Activated naive CD8-positive, alpha-beta T cell treated with anti-CD3 and anti-CD28 coated beads, Interleukin-2, amount 50 U/mL, for 24 hours (primary cell): ENCODE measurements at regions not wholly inside any gene's neighbourhood (a gene's known extent, or its start where the extent isn't known, plus 50 kb on each side); places are given as distances from the start of the nearest gene placed in this dataset.

Experiments used
- ATAC-seq: fragments of 150-1000 bp; cut with Tn5 transposase; one replicate; pipeline ENCODE4 v1.10.0; 2021
- DNase-seq: peaks from one replicate; pipeline ENCODE4 v3.0.0; 2021
- H3K27ac Mint-ChIP-seq: one replicate; pipeline ENCODE4 v1.8.0; 2021; ENCODE audit warnings: mild to moderate bottlenecking, mixed read lengths
- H3K27me3 Mint-ChIP-seq: one replicate; pipeline ENCODE4 v1.8.0; 2021; ENCODE audit warnings: mixed read lengths
- H3K36me3 Mint-ChIP-seq: one replicate; pipeline ENCODE4 v1.8.0; 2021; ENCODE audit warnings: low read depth, mixed read lengths
- H3K4me1 Mint-ChIP-seq: one replicate; pipeline ENCODE4 v1.8.0; 2021; ENCODE audit warnings: mixed read lengths
- H3K4me3 Mint-ChIP-seq: one replicate; pipeline ENCODE4 v1.8.0; 2021; ENCODE audit warnings: mild to moderate bottlenecking, moderate library complexity, mixed read lengths
- H3K9me3 Mint-ChIP-seq: one replicate; pipeline ENCODE4 v1.8.0; 2021; ENCODE audit warnings: mixed read lengths

DNA sequence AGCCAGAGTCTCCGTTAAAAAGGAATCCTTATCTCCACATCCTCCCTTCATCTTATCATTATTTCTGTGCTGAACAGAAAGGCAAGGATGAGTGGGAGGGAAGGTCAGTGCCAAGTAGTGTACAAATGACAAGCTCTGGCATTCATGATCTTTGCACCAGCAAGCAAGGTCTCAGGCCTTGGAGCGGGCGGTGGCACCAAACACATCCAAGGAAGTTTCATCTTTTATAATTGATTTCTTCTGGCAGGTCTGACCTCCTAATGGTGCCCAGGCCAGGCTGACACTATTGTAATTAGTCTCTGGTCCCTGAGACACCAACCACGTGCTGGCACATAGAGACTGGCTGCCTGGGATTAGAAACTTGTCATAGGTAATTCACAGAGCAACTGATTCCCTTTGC lies 336.6 kb downstream of the EN1 start:
- Mint-ChIP-seq H3K4me3 (no peak overlapping the region), H3K4me1 (no peaks in the 10 kb centered on the region), H3K27me3 (peaks cover 6% of the 10 kb centered on the region), H3K27ac (no peak overlapping the region), H3K9me3 (peaks cover 9% of the 10 kb centered on the region), H3K36me3 (no peaks in the 10 kb centered on the region)
- DNase-seq, result no peak
- no peak for ATAC-seq

DNA sequence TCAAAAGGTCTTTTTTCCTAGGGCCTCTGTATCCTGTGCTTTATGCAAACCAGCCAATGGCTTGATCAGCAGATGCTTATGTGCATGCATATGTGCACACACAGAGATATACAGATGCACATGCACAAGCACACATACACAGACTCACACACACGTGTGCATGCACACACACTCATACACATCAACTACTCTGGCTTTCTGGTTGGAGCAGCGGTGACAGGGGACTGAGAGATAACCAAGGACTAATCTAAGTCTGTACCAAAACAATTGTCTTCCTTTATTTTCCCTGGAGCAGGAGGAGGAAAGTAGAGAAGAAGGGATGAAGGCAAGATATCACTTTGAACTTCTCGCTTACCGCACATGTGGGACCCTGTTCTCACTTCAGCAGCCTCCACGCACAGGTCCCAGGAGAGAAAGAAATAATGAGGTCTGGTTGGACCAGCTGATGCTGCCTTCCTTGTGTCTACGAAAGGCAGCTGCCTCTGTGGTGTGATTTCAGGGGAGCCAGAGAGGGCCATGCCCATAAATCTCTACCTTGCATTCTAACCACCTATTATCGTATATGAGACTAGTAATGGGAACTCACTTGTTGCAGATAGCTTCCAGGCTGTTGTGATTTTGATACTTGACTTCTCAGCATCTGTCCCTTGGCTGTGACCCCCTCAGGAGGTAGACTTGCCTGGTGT lies 338.0 kb downstream of the EN1 start:
- Mint-ChIP-seq H3K27me3 (peaks cover 7% of the 10 kb centered on the region), H3K4me1 (no peaks in the 10 kb centered on the region), H3K9me3 (peaks cover 3% of the 10 kb centered on the region), H3K36me3 (no peaks in the 10 kb centered on the region), H3K4me3 (no peak overlapping the region), H3K27ac (no peak overlapping the region)
- ATAC-seq (no peak), DNase-seq (no peak)

DNA sequence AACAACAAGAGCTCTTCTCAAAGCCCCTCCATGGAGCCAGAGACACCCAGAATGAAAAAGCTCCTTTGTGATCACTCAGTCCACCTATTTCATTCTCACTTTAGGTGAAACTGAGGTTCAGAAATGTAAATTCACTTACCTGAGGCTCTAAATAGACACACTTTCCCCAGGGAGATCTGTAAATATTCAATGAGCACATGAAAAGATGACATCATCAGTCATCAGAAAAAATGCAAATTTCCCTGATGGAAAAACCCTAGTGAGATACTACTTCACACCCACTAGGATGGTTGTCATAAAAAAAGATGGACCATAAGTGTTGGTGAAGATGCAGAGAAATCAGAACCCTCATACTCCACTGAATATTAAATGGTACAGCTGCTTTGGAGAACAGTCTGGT lies 339.2 kb downstream of the EN1 start:
- DNase-seq (no peak), ATAC-seq (no peak)
- Mint-ChIP-seq H3K9me3 (no peaks in the 10 kb centered on the region), H3K4me1 (no peaks in the 10 kb centered on the region), H3K4me3 (no peak overlapping the region), H3K27ac (no peak overlapping the region), H3K36me3 (no peaks in the 10 kb centered on the region), H3K27me3 (peaks cover 5% of the 10 kb centered on the region)

DNA sequence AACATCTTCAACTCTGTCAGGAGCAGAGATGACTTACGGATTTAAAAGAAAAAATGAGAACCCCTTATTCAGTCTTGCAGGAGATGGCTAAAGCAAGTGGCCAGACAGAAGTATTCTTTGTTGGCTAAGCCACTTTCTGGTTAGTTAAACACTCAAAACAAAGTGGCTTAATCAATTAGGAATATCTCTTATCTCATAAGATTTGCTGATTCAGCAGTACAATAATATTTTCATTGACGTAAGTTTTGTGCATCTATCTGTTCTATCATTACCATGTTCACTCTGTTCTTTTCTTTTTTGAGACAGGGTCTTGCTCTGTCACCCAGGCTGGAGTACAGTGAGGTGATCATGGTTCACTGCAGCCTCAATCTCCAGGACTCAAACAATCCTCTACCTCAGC lies 342.0 kb downstream of the EN1 start:
- no peaks in the 10 kb centered on the region for H3K36me3 Mint-ChIP-seq
- no peaks in the 10 kb centered on the region for H3K9me3 Mint-ChIP-seq
- ATAC-seq (no peak), DNase-seq (no peak)
- H3K4me3 Mint-ChIP-seq, result no peak overlapping the region
- no peaks in the 10 kb centered on the region for H3K4me1 Mint-ChIP-seq
- H3K27me3 Mint-ChIP-seq, result peaks cover 5% of the 10 kb centered on the region
- no peak overlapping the region for H3K27ac Mint-ChIP-seq

DNA sequence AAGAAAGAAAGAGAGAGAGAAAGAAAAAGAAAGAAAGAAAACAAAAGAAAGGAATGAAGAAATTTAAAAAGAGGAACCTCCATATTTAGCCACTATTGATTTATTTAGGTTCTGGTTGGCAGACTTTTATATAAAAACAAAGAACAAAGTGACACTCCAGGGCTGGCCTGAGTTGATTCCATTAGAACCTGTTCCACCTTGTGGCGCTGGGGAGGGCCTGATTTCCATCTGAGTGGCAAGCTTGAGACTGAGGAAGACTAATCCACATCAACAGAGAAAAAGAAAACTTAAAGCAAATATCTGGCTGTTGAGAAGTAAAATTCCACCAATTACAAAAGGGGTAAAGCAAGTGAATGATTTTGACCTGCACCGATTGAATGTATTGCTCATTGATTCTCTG lies 345.3 kb downstream of the EN1 start:
- Mint-ChIP-seq H3K27me3 (peaks cover 5% of the 10 kb centered on the region), H3K4me3 (no peak overlapping the region), H3K27ac (no peak overlapping the region), H3K9me3 (no peaks in the 10 kb centered on the region), H3K36me3 (no peaks in the 10 kb centered on the region), H3K4me1 (no peaks in the 10 kb centered on the region)
- ATAC-seq, result no peak
- no peak for DNase-seq

DNA sequence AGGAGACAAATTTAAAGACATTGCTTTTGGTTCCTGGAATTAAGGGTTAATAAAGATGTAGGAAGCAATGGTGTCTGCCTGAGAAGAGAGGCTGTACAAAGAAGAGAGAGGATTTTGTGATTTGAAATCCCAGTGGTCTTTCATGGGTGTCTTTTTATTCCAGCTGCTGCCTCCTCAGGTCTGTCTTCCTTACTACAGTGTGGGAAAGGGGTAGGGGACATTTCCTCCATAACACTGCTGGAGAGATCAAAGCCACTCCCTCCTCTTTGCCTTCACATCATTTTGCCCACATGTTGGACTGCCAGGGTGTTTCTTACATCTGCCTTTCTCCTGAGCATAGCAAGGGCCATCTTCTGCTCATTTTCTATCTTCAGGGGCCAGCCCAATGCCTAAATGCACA lies 348.5 kb downstream of the EN1 start:
- DNase-seq (no peak), ATAC-seq (no peak)
- H3K27ac Mint-ChIP-seq, result no peak overlapping the region
- no peaks in the 10 kb centered on the region for H3K27me3 Mint-ChIP-seq
- H3K9me3 Mint-ChIP-seq, result no peaks in the 10 kb centered on the region
- no peaks in the 10 kb centered on the region for H3K36me3 Mint-ChIP-seq
- H3K4me1 Mint-ChIP-seq, result no peaks in the 10 kb centered on the region
- H3K4me3 Mint-ChIP-seq, result no peak overlapping the region

DNA sequence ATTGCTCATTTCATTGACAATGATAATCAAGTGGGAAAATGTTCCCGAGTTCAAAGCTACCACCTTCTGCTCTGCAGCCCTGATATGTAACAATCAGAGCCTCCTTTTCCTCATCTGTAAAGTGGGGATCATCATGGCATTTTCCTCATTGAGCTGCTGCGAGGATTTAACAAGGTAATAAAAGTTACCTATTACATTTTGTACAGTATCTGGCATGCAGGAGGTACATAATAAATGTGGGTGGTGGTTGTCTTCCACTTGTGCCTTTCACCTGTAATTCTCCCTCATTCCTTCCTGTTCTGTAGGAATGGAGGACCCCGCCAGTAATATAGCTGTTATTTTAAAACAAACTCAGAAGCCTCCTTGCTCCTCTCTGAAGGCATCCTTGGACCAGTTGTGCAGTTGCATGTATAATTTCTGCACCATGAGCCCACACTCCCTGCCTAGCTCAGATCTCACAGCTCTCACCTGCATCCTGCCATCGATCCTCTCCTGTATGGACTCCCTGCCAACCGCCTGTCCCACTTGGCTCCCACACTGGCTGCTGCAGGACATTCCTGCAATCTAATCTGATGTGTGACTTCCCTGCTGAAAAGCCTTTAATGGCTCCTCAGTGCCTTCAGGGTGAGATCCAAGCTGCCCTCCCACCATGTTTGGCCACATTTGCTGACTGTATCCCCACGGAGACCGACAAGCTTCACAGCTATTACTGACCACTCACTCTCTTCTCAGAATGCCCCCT lies 350.4 kb downstream of the EN1 start:
- no peaks in the 10 kb centered on the region for H3K36me3 Mint-ChIP-seq
- no peak overlapping the region for H3K27ac Mint-ChIP-seq
- no peaks in the 10 kb centered on the region for H3K4me1 Mint-ChIP-seq
- ATAC-seq (no peak), DNase-seq (no peak)
- H3K9me3 Mint-ChIP-seq, result no peaks in the 10 kb centered on the region
- H3K27me3 Mint-ChIP-seq, result no peaks in the 10 kb centered on the region
- no peak overlapping the region for H3K4me3 Mint-ChIP-seq

DNA sequence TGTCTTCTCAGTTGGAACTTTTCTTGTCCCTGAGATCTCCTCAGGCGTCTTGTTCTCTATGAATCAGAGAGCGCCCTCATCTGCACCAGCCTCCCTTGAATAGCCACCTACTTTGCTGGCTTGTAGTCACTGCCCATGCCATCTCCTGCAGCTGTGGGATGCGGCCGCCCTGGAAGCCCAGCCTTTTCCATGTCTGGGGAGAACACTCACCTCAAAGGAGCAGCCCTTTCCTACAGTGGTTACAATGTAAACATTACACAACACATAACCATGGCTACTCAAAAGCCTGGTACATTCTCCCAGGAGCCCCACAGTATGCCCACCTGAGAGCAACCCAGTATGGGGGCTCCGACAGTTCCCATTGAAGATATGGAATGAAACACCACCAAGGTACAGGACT lies 351.0 kb downstream of the EN1 start:
- no peaks in the 10 kb centered on the region for H3K36me3 Mint-ChIP-seq
- no peaks in the 10 kb centered on the region for H3K27me3 Mint-ChIP-seq
- no peak overlapping the region for H3K4me3 Mint-ChIP-seq
- ATAC-seq (no peak), DNase-seq (no peak)
- no peak overlapping the region for H3K27ac Mint-ChIP-seq
- H3K4me1 Mint-ChIP-seq, result no peaks in the 10 kb centered on the region
- no peaks in the 10 kb centered on the region for H3K9me3 Mint-ChIP-seq

DNA sequence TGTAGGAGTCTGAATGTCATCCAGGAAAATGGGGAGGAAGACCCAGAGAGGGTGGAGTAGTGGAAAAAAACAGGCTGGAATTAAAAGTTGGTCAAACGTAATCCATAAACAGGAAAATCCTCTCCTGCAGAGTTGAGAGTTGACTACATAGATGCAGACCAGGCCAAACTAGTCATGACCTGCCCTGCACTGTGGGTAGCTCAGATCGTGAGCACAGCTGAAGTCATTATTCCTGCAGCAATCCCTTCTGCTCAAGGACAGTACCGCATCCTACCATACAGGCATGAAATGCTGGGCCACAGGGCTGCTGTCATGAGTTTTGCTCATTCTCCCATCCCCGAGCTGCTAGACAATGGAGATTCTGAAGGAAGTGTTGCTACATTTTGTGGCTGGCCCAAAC lies 352.2 kb downstream of the EN1 start:
- Mint-ChIP-seq H3K27me3 (peaks cover 4% of the 10 kb centered on the region), H3K4me3 (no peak overlapping the region), H3K27ac (no peak overlapping the region), H3K9me3 (no peaks in the 10 kb centered on the region), H3K4me1 (no peaks in the 10 kb centered on the region), H3K36me3 (no peaks in the 10 kb centered on the region)
- no peak for ATAC-seq
- no peak for DNase-seq

DNA sequence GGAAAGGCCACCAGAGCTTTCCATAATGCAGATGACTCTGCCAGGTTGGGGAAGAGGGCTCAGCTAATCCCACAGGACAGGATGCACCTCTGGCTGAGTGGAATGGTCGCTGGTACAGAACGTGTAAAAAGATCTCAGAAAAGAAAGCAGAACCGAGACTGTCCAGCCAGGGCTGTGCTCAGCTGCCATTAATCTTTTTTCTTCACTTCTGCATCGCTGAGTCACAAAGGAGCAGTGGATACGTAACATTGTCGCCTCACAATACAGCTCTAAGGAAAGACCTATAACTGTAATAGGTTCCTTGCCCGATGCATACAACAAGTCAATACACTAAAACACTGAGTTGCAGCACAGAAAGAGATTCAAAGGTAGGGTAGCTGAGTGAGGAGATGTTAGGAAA lies 354.2 kb downstream of the EN1 start:
- no peaks in the 10 kb centered on the region for H3K9me3 Mint-ChIP-seq
- H3K27me3 Mint-ChIP-seq, result peaks cover 8% of the 10 kb centered on the region
- ATAC-seq (no peak), DNase-seq (no peak)
- no peaks in the 10 kb centered on the region for H3K36me3 Mint-ChIP-seq
- H3K4me3 Mint-ChIP-seq, result no peak overlapping the region
- H3K4me1 Mint-ChIP-seq, result no peaks in the 10 kb centered on the region
- no peak overlapping the region for H3K27ac Mint-ChIP-seq

DNA sequence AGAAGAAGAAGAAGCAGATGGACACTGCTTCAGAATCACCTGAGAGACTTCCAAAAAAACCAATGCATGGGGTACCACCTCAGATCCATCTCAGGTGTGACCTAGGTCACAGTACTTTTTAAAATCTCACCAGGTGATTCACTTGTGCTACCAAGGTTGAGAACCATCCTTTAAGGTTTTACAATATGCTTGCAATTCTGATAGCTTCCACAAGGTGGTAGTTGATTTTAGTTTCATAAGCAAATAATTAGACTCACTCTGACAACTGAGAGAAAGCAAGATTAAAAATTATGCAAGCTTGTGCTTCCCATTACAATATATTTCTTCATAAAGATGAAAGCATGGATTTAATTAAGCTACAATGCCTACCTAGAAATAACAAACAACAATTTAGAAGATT lies 355.1 kb downstream of the EN1 start:
- no peaks in the 10 kb centered on the region for H3K4me1 Mint-ChIP-seq
- no peak for ATAC-seq
- DNase-seq, result no peak
- no peak overlapping the region for H3K4me3 Mint-ChIP-seq
- no peak overlapping the region for H3K27ac Mint-ChIP-seq
- peaks cover 8% of the 10 kb centered on the region for H3K27me3 Mint-ChIP-seq
- H3K36me3 Mint-ChIP-seq, result no peaks in the 10 kb centered on the region
- no peaks in the 10 kb centered on the region for H3K9me3 Mint-ChIP-seq

DNA sequence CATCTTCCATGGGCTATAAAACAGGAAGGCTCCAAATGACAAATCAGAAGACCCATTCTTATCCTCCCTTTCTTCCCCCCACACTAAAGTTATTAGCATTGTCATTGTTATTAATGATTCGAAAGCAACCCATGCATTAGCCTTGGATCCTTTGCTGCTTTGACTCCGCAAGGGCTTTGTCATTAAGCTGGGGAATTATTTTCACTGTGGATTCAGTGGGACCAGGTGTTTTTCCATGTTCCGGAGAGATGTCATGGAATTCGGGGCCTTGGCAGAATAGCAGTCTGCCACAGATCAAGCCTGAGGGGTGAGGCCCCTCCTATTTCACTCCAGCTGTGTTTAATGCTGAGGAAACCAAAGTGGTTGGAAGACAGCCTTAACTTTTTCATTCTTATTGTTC lies 357.1 kb downstream of the EN1 start:
- ATAC-seq (no peak), DNase-seq (no peak)
- Mint-ChIP-seq H3K9me3 (no peaks in the 10 kb centered on the region), H3K36me3 (no peaks in the 10 kb centered on the region), H3K27me3 (peaks cover 8% of the 10 kb centered on the region), H3K4me3 (no peak overlapping the region), H3K27ac (no peak overlapping the region), H3K4me1 (no peaks in the 10 kb centered on the region)

DNA sequence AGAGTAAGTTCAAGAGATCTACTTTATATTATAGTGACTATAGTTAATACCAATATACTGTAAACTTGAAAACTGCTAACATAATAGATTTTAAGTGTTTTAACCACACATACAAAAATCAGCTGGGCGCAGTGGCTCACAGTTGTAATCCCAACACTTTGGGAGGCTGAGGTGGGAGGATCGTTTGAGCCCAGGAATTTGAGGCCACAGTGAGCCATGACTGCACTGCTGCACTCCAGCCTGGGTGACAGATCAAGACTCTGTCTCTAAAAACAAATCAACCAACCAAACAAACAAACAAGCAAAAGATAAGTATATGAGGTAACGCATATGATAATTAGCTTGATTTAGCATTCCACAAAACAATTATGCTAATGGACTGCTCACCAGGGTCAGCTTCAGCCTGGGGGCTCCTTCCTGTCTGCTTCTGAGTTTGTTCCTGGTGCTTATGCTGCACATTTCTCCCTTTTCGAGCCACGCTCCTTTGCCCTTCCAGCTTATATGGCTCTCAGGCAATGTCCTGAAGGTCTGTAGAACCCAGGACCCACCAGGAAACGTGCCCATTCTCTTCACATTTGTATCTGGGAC lies 357.6 kb downstream of the EN1 start:
- peaks cover 8% of the 10 kb centered on the region for H3K27me3 Mint-ChIP-seq
- H3K36me3 Mint-ChIP-seq, result no peaks in the 10 kb centered on the region
- no peaks in the 10 kb centered on the region for H3K9me3 Mint-ChIP-seq
- H3K4me3 Mint-ChIP-seq, result no peak overlapping the region
- H3K4me1 Mint-ChIP-seq, result no peaks in the 10 kb centered on the region
- DNase-seq (no peak), ATAC-seq (no peak)
- no peak overlapping the region for H3K27ac Mint-ChIP-seq

DNA sequence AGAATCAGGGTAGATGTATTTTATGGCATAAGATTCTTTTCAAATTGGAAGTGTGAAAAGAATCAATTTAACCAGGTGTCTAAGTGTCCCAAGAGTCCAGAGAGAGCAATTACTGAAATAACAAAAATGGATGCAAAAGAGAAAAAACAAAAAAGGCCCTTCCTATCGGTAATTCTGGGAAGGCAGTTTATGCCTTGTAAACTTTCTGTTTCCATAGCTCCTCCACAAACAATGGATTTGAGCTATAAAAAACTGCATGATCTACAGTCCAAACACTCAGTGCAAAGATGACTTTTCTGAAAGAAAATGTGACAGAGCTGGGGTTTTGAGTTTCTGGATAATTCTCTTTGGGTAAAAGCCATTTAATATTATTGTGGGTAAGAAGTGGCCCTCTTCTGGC lies 366.1 kb downstream of the EN1 start:
- H3K27ac Mint-ChIP-seq, result no peak overlapping the region
- H3K27me3 Mint-ChIP-seq, result peaks cover 5% of the 10 kb centered on the region
- H3K4me3 Mint-ChIP-seq, result no peak overlapping the region
- H3K4me1 Mint-ChIP-seq, result no peaks in the 10 kb centered on the region
- no peaks in the 10 kb centered on the region for H3K9me3 Mint-ChIP-seq
- DNase-seq (no peak), ATAC-seq (no peak)
- no peaks in the 10 kb centered on the region for H3K36me3 Mint-ChIP-seq

DNA sequence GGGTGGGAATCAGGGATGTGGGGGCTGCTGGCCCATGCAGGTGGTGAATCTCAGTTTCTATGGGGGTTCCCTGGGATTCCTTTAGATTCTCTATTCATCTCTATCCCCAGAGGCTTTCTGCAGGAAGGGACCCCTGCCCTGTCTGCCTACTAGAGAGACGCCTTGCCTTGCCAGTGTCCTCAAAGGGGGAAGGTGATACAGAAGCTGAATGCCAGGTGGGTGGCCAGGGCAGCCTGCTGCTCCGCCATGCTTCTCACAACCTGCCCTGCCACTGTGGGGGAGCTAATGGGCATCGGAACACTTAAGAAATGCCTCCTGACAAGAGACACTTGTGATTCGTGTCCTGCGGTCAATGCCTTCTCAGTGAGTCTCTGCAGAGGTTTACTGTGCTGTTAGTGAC lies 368.4 kb downstream of the EN1 start:
- peaks cover 7% of the 10 kb centered on the region for H3K27me3 Mint-ChIP-seq
- ATAC-seq, result no peak
- no peak overlapping the region for H3K27ac Mint-ChIP-seq
- no peak for DNase-seq
- H3K36me3 Mint-ChIP-seq, result no peaks in the 10 kb centered on the region
- H3K4me1 Mint-ChIP-seq, result no peaks in the 10 kb centered on the region
- no peak overlapping the region for H3K4me3 Mint-ChIP-seq
- no peaks in the 10 kb centered on the region for H3K9me3 Mint-ChIP-seq
